ENCODE measurements at regions not wholly inside any gene's neighbourhood (a gene's known extent, or its start where the extent isn't known, plus 50 kb on each side); places are given as distances from the start of the nearest gene placed in this dataset.

DNA sequence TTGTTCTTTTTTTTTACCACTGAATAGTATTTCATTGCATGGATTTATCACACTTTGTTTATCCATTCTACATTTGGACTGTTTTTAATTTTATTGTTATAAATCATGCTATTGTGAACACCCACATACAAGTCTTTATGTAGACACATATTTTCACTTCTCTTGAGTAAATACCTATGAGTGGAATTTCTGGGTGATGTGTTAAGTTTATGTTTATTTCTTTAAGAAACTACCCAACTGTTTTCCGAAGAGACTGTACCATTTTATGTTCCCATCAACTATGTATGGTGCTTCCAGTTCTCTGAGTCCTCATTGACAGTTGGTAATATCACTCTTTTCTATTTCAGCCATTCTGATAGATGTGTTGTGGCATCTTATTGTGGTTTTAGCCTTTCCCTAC, 54.0 kb downstream of the RIN2 start:
- intact Hi-C loops (cut with micrococcal nuclease) = no loop called here
- no peaks in the 10 kb centered on the region for H3K9me3 ChIP-seq (replicated peaks in 1 of 2; ENCODE audit: control insufficient read depth in 1 of 2, insufficient read depth in 1 of 2, low read length in 2 of 2)
- no peak overlapping the region for H3K27ac Mint-ChIP-seq

DNA sequence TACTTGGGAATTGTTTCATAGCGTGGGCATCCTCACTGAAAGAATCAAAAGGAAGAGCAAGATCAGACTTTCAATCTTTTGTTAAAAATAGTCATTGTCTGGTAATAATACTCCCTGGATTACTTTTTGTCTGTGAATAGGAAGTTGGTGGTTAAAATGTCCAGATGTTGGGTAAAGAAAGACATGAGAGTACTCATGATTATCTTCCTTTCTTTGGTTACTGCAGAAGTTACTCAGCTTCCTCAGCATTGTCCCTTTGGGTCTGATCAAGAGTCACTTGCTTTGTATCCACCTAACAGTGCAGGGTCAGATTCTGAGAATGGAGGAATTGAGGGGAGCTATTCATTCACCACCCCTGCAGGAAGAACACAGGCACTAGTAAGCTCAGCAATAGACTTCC, 54.6 kb downstream of the RIN2 start:
- peaks cover 21% of the 10 kb centered on the region for H3K4me1 Mint-ChIP-seq
- Histone ChIP-seq H3K36me3 (replicated peaks in 1 of 2; ENCODE audit: control insufficient read depth in 1 of 2, insufficient read depth in 2 of 2, low read length in 2 of 2) (peaks cover 12 to 21% of the 10 kb centered on the region in 2 donors), H4K20me1 (ENCODE audit: insufficient read depth, low read length) (peaks cover 4% of the 10 kb centered on the region), H3K27me3 (ENCODE audit: control insufficient read depth in 2 of 2, insufficient read depth in 2 of 2, low read length in 2 of 2) (no peaks in the 10 kb centered on the region), H3K4me1 (ENCODE audit: control insufficient read depth in 1 of 2, insufficient read depth in 2 of 2, low read length in 2 of 2) (peaks cover 11 to 17% of the 10 kb centered on the region in 2 donors), H3K4me2 (replicated peaks; ENCODE audit: extremely low read depth, low read length, poor library complexity, severe bottlenecking) (no peak overlapping the region), H3K27ac (ENCODE audit: low read depth in 1 of 2, low read length in 2 of 2) (no peak overlapping the region), H3K9me3 (replicated peaks in 1 of 2; ENCODE audit: control insufficient read depth in 1 of 2, insufficient read depth in 1 of 2, low read length in 2 of 2) (no peaks in the 10 kb centered on the region), H3K79me2 (ENCODE audit: insufficient read depth, low read length) (no peaks in the 10 kb centered on the region), H3K4me3 (replicated peaks in 1 of 3; ENCODE audit: low read depth in 2 of 3, low read length in 3 of 3) (no peak overlapping the region), H2AFZ (ENCODE audit: insufficient read depth, low read depth, low read length, poor library complexity, severe bottlenecking) (no peak overlapping the region), H3K9ac (ENCODE audit: insufficient read depth, low read length, poor library complexity, severe bottlenecking) (no peak overlapping the region)
- H3K9me3 Mint-ChIP-seq = no peaks in the 10 kb centered on the region
- DNase-seq = no peak
- H3K27ac Mint-ChIP-seq = no peak overlapping the region
- TF ChIP-seq, protein P1, sequence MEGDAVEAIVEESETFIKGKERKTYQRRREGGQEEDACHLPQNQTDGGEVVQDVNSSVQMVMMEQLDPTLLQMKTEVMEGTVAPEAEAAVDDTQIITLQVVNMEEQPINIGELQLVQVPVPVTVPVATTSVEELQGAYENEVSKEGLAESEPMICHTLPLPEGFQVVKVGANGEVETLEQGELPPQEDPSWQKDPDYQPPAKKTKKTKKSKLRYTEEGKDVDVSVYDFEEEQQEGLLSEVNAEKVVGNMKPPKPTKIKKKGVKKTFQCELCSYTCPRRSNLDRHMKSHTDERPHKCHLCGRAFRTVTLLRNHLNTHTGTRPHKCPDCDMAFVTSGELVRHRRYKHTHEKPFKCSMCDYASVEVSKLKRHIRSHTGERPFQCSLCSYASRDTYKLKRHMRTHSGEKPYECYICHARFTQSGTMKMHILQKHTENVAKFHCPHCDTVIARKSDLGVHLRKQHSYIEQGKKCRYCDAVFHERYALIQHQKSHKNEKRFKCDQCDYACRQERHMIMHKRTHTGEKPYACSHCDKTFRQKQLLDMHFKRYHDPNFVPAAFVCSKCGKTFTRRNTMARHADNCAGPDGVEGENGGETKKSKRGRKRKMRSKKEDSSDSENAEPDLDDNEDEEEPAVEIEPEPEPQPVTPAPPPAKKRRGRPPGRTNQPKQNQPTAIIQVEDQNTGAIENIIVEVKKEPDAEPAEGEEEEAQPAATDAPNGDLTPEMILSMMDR (IDR thresholded peaks at IDR 0.05) = no peak
- no CpG with 5 or more reads among the region's 1 CpG for WGBS (ENCODE audit: insufficient coverage)
- H3K36me3 Mint-ChIP-seq = peaks cover 32 to 46% of the 10 kb centered on the region in 2 donors
- peaks cover 0 to 2% (median 0%) of the 10 kb centered on the region in 3 donors for H3K27me3 Mint-ChIP-seq (ENCODE audit: low read depth in 3 of 3)
- intact Hi-C loops (cut with micrococcal nuclease) = no loop called here
- H3K4me3 Mint-ChIP-seq = no peak overlapping the region

More for the DNA sequence above, 54.0 kb downstream of the RIN2 start:
- H3K36me3 Mint-ChIP-seq = peaks cover 36 to 46% of the 10 kb centered on the region in 2 donors
- H3K4me2 ChIP-seq (replicated peaks; ENCODE audit: extremely low read depth, low read length, poor library complexity, severe bottlenecking) = no peak overlapping the region
- H3K27me3 ChIP-seq (ENCODE audit: control insufficient read depth in 2 of 2, insufficient read depth in 2 of 2, low read length in 2 of 2) = no peaks in the 10 kb centered on the region
- H4K20me1 ChIP-seq (ENCODE audit: insufficient read depth, low read length) = peaks cover 6% of the 10 kb centered on the region
- H2AFZ ChIP-seq (ENCODE audit: insufficient read depth, low read depth, low read length, poor library complexity, severe bottlenecking) = no peak overlapping the region
- peaks cover 21% of the 10 kb centered on the region for H3K4me1 Mint-ChIP-seq
- no peak overlapping the region for H3K4me3 Mint-ChIP-seq
- peaks cover 12 to 25% of the 10 kb centered on the region in 2 donors for H3K36me3 ChIP-seq (replicated peaks in 1 of 2; ENCODE audit: control insufficient read depth in 1 of 2, insufficient read depth in 2 of 2, low read length in 2 of 2)
- WGBS (ENCODE audit: insufficient coverage) = no CpG with 5 or more reads among the region's 1 CpG
- no peak for DNase-seq
- H3K9me3 Mint-ChIP-seq = no peaks in the 10 kb centered on the region
- TF ChIP-seq, protein P1 (IDR thresholded peaks at IDR 0.05) = no peak
- H3K9ac ChIP-seq (ENCODE audit: insufficient read depth, low read length, poor library complexity, severe bottlenecking) = no peak overlapping the region
- H3K79me2 ChIP-seq (ENCODE audit: insufficient read depth, low read length) = no peaks in the 10 kb centered on the region
- H3K4me3 ChIP-seq (replicated peaks in 1 of 3; ENCODE audit: low read depth in 2 of 3, low read length in 3 of 3) = no peak overlapping the region
- no peak overlapping the region for H3K27ac ChIP-seq (ENCODE audit: low read depth in 1 of 2, low read length in 2 of 2)
- peaks cover 0 to 2% (median 0%) of the 10 kb centered on the region in 3 donors for H3K27me3 Mint-ChIP-seq (ENCODE audit: low read depth in 3 of 3)
- H3K4me1 ChIP-seq (ENCODE audit: control insufficient read depth in 1 of 2, insufficient read depth in 2 of 2, low read length in 2 of 2) = peaks cover 11 to 17% of the 10 kb centered on the region in 2 donors
